OCI-M1 (cell line): ENCODE measurements at regions not wholly inside any gene's neighbourhood (a gene's known extent, or its start where the extent isn't known, plus 50 kb on each side); places are given as distances from the start of the nearest gene placed in this dataset.

Source experiments
- DNase-seq: peaks from one replicate; lab custom pipeline; 2025; lab: John Stamatoyannopoulos, UW

- no peak for DNase-seq
Observed at GRCh38 chr2:129302106-129302505, 677.4 kb upstream of the RAB6C start.

DNA sequence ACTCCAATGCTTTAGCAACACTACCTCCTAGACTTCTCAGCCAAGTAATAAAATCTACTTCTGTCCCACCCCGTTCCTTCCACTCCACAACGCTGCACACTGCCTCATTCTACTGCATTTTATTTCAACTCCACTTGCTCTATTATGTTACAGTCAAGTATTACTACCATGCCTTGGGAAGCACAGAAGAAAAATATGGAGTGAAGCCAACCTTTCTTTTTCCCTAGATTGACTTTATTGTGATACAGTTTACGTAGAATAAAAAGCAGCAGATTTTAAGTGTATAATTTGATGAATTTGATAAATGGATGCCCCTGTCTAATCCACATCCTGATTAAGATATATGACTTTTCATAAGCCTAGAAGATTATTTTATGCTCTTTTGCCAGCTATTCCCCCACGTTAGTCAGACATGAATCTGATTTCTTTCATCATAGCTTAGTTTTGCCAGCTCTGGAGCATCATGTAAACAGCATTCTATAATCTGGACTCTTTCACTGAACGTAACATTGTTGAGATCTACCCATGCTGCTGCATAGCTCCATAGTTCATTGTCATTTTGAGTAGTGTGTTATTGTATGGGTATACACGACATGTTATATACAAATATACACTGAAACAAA lies 676.8 kb upstream of the RAB6C start:
- no peak for DNase-seq

DNA sequence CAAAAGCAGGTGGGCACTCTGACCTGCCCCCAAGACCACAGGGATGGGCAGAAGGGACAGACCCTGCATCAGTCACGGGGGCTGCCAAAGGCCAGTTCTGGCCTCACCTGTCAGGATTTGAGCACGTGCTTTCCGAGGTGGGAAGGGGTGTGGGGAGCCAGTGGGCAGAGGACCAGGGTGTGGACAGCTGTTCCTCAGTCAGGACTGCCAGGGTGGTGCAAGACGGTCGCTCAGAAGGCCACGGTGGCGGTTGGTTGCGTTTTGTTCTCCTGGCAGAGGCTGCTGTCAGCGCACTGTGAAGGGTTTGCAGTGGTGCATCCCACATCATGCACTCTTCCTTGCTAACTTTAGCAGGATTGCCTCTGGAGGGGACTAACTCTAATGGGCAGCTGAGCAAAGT lies 665.3 kb upstream of the RAB6C start:
- DNase-seq = no peak

GRCh38 chr2:129318581-129319421 lies 660.7 kb upstream of the RAB6C start:
- no peak for DNase-seq

DNA sequence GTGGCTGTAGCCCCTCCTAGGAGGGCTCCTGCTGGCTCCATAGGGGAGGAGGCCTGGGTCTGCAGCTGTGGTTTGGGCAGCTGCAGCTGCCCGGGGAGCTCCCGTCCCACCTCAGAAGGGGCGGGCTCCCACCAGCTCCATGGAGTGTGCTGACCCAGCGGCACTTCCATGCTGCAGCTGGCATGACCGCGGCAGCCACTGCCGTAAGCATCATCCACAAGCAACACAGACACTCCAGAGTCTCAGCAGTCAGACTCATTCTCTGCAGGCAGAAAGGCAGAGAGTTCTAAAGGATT lies 660.1 kb upstream of the RAB6C start:
- no peak for DNase-seq

DNA sequence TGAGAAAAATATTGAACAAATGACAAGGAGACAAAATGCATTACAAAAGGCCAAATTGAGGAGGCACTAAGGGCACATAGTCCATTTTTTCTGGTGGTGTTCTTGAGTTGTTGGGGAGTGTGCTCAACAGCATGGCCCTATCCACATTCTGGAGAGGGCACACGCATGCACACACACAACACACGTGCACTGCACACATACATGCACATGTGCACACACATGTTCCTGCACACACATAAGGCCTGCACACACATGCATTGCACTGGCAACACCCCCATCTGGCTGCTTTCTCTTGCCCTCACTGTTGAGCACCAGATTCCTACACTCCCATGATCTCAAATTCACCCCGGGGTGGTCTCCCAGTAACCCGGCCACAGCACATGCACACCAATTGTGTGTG lies 659.2 kb upstream of the RAB6C start:
- DNase-seq = no peak

DNA sequence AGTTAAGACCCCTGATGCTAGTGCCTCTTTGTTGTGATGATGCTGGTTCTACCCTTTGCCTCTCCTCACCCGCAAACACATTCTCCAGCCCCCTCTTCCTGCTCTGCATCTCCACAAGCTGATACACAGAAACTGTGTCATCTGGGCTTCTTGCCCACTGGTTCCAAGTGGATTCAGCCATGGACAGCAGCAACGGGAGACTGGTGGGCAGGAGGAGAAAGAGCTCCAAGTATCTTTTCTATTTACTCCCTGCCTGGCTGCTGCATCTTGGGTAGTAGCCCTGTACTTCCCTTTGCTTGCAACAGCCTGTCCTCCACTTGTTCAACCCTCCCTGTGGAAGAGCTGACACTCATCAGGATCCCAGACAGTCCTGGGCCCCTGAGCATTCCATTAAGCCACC lies 655.1 kb upstream of the RAB6C start:
- DNase-seq = no peak

DNA sequence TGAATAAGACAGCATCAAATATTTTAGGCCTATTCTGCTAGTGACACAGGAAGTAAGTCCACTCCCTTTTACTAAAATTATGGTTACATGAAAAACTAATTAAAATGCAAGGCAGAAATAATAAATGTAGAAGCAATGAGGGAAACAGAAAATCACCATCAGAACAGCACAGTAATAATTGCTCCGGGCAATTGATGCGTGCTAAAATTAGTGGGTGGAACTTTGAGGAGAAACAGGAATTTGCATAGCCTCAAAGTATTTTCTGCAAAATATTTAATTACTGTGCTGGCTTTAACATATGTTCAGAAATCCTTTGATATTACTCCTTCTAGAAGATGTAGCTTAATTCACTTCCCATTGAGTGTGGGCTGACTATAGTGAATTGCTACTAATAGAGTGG lies 654.3 kb upstream of the RAB6C start:
- no peak for DNase-seq

DNA sequence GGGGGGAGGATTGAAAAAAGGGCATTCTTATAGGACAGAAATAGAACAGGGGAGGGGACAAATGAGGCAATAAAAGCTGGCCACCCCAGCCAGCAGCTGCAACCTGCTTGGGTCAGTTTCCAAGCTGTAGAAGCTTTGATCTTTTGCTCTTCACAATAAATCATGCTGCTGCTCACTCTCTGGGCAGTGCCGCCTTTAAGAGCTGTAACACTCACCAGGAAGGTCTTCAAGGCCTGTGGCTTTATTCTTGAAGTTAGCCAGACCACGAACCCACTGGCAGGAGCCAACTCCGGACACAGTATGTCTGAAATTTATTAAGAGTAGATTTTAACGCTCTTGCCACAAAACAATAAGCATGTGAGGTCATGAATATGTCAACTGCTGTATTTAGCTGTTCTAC lies 649.9 kb upstream of the RAB6C start:
- no peak for DNase-seq

DNA sequence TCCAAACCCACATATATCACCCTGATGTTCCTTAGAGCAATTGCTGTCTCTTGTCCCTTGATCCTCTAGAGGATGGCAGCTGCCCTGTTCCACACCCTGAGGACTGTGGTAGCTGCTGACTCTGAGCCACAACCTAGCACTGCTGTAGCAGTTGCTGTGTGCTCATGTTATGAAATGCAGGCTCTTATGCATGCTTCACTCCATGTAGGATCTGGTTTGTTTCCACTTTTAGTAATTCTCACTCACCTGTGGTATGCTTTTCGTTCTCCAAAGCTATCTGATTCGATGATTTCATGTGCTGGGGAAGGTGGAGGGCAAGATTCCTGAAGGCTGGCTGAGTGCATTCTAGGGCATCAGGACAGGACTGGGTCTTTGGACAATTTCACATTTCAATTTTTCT lies 649.0 kb upstream of the RAB6C start:
- no peak for DNase-seq

- no peak for DNase-seq
Observed at GRCh38 chr2:129331638-129332037, 647.8 kb upstream of the RAB6C start.

- DNase-seq = no peak
Observed at GRCh38 chr2:129334128-129334527, 645.3 kb upstream of the RAB6C start.

DNA sequence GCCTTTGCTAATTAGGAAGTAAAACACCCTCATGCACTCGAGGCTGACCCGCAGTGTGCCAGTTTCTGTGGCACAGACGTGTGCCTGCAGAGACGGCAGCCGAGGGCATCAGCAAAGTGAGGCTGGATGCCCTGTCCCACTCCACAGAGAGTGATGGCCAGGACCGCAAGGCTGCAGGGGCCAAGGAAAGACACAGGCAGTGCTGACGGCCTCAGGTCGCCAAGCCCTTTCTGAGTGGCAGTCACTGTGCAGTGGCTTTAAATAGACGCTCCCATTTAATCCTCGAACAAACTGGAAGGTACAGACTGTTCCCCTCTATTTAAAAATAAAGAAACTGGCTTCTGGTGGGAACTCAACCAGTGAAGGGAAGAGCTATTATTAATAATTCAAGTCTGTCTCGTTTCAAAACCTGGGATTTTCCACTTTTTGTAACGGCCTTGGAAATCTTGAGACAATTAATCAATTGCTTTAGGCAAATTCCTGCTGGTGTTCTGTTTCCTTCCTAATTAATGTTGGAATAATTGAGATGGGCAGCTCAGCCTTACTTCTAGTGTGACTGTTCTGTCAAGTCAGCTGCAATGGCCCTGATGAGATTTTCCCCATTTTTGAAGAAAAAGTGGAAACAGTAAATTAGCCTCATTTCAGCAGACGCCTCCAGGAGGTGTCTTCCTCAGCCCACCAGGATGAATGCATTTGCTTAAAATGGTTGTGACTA lies 644.6 kb upstream of the RAB6C start:
- no peak for DNase-seq

DNA sequence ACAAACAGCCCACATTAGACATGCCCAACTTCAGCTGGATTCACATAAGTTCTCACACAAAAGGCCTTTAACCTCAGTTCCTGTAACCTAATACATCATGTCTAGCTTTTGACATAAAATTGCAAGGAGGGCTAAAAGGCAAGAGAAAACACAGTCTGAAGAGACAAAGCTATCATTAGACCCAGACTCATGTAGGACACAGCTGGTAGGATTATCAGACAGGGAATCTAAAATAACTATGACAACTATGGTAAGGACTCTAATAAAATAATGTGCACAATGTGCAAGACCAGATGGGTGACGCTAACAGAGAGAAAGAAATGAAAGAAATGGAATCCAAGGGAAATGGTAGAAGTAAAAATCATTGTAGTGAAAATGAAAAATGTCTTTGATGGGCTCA lies 643.2 kb upstream of the RAB6C start:
- DNase-seq = no peak

GRCh38 chr2:129337076-129337475 lies 642.4 kb upstream of the RAB6C start:
- DNase-seq = no peak

DNA sequence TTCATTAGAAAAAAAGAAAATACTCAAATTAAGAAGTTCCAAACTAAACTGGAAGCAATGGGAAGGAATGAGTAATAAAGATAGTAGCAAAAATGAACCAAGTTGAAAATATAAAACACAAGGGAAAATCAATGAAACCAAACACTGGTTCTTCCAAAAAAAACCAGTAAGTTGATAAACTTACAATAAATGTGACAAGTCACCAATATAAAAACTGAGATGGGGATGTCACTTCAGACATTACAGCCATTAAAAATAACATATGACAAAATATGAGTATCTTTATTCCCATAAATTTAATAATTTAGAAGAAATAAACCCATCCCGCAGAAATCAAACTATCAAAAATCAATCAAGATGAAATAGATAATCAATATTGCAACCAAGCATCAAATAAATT lies 633.9 kb upstream of the RAB6C start:
- DNase-seq = no peak

DNA sequence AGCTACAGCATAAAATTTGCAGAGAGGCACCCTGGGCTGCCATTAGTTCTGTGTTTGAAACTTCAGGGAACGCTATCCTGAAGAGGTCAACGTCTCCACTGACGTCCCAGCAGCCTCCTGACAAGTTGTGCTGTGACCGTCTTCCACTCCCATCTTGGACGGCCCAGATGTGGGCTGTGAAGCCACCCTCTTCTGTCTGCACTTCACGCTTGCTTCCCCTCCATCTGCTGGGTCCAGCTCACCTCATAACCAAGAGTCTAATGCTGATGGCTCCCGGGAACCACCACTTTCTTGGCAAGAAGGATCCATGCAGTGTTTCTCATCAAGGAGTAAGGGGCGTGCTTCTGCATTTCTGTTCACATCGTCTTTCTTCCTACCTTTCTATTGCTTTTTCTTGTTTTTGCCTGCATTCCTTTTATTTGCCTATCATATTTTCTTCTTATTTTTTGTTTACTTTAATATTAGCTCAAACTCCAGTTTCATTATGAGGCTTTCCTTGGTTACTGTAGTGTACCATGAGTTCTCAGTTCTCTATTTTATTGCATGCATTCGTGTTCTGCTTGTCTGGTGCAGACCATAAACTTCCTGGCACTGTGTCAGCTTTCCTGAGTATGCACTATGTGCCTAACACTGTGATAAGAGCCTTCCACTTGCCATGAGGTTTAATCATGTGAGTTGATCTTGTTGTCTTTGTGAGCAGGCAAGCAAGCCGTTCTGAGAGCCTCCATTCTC lies 631.8 kb upstream of the RAB6C start:
- DNase-seq = peak; percentile 41

DNA sequence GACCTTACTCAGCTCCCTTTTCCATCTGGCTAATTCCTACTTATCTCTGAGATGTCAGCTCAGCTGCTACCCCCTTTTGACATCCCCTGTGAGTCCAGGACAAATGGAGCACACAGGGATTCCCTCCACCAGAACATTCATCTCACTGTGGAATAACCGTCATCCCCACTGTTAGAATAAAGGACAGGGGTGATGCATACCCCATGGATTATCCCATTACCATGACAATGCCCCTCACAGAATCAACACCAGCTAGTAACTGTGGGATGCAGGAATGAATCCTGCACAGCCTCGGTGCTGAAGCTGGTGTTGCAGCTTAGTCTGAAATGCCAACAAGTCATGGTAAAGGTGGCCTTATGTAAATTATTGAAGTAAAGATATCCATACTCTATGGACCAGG lies 624.8 kb upstream of the RAB6C start:
- no peak for DNase-seq

DNA sequence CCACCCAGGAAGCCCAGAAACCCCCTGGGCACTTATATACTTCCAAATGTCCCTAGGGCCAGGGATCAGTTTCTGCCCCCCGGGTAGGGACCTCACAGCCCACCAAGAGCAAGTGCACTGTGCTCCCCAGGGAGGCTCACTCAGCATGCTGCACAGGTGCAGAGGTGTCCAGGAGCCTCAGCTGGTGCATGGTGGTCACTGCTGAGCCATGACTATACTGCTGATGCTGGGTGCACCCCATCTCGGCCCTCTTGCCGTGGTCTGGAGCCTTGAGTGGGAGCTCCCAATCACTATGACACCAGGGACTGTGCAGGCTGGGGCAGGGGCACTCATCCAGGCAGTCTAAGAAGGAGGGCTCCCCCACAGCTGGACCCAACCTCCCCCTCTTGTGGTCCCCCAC lies 617.8 kb upstream of the RAB6C start:
- no peak for DNase-seq

- DNase-seq = no peak
Observed at GRCh38 chr2:129366263-129366662, 613.2 kb upstream of the RAB6C start.

DNA sequence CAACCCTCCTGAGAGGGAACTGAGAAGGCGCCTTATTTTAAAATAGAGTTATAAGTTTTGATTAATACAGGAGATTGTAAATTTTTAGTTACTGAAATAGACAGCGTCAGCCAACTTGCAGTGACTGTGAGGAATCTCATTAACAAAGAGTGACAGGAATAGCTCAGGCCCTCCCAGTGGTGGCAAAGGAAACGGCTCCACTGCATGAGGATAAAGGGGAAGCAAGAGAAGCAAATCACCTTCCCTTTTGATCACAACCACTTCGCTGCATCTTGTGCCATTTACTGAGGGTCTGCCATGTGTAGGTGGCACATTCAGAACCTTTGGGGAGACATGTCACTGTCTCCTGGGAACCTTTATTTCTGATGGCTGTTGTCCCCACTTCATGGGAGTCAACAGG lies 612.4 kb upstream of the RAB6C start:
- no peak for DNase-seq

GRCh38 chr2:129369437-129369836 lies 610.0 kb upstream of the RAB6C start:
- DNase-seq = no peak

- no peak for DNase-seq
Observed at GRCh38 chr2:129374452-129374851, 605.0 kb upstream of the RAB6C start.
